ENCODE measurements at regions not wholly inside any gene's neighbourhood (a gene's known extent, or its start where the extent isn't known, plus 50 kb on each side); places are given as distances from the start of the nearest gene placed in this dataset.

DNA sequence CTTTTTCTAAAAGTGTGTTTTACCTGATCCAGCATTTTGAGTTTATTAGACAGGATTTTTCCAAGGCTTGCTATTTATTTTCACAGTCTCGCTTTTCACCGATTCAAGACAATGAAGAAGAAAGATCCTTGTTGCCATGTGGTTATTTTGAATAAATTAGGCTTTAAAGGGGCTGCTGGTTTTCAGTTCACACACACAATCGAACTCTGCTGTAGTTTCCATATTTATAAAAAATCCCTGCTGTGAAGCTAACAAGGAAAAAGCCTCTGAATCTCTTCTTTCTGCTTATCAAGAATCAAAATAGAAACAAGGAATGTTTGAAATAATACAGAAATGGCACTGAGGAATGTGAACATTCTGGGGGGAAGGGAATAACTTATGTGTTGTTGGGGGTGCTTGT, 102.5 kb upstream of the KAZN start:
- no peaks in the 10 kb centered on the region for H3K9me3 ChIP-seq (ENCODE audit: low read depth)
- no peak overlapping the region for H2AFZ ChIP-seq
- H3K4me3 ChIP-seq: no peak overlapping the region
- no peaks in the 10 kb centered on the region for H3K36me3 ChIP-seq (replicated peaks; ENCODE audit: insufficient read depth, low read depth)
- no peaks in the 10 kb centered on the region for H3K27me3 ChIP-seq
- 86% methylated on average over 3 of the region's 3 CpGs for WGBS (ENCODE audit: low lambda C conversion rate, missing lambda C conversion rate)
- no peaks in the 10 kb centered on the region for H3K9me2 ChIP-seq (replicated peaks; ENCODE audit: insufficient read depth)
- no peaks in the 10 kb centered on the region for H3K4me1 ChIP-seq (ENCODE audit: insufficient read depth)
- no peak for DNase-seq (ENCODE audit: low spot score)
- TF ChIP-seq, protein P1, sequence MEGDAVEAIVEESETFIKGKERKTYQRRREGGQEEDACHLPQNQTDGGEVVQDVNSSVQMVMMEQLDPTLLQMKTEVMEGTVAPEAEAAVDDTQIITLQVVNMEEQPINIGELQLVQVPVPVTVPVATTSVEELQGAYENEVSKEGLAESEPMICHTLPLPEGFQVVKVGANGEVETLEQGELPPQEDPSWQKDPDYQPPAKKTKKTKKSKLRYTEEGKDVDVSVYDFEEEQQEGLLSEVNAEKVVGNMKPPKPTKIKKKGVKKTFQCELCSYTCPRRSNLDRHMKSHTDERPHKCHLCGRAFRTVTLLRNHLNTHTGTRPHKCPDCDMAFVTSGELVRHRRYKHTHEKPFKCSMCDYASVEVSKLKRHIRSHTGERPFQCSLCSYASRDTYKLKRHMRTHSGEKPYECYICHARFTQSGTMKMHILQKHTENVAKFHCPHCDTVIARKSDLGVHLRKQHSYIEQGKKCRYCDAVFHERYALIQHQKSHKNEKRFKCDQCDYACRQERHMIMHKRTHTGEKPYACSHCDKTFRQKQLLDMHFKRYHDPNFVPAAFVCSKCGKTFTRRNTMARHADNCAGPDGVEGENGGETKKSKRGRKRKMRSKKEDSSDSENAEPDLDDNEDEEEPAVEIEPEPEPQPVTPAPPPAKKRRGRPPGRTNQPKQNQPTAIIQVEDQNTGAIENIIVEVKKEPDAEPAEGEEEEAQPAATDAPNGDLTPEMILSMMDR (IDR thresholded peaks at IDR 0.05; ENCODE audit: poor library complexity): no peak
- TF ChIP-seq EZH2phosphoT487 (IDR thresholded peaks at IDR 0.05; ENCODE audit: low read depth, severe bottlenecking, unreplicated experiment): no peak
- no peak overlapping the region for H3K4me2 ChIP-seq
- H3K79me2 ChIP-seq: no peaks in the 10 kb centered on the region
- H4K20me1 ChIP-seq (ENCODE audit: insufficient read depth, poor library complexity, severe bottlenecking): no peaks in the 10 kb centered on the region
- H3K27ac ChIP-seq: no peak overlapping the region

DNA sequence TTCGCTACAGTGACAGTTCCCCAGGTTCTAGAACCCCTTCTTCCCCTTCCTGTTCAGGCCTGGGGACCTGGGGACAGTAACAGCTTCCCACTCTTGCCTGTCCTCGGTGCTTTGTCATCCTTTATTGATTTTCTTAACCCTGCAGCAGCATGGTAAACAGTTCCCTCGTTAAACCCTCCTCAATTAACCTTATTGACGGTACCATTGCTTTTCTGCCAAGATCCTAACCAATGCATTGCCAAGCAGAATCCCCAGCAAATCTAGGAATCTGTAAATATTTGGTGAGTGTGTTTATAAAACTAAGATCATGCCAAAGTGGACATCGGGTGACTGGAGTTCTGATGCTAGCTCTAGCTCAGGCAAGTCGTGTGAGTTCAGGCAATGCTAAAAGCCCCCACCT, 99.6 kb upstream of the KAZN start:
- H3K4me1 ChIP-seq (ENCODE audit: insufficient read depth): no peaks in the 10 kb centered on the region
- H3K4me3 ChIP-seq: no peak overlapping the region
- no peak overlapping the region for H3K4me2 ChIP-seq
- no peak overlapping the region for H2AFZ ChIP-seq
- H3K36me3 ChIP-seq (replicated peaks; ENCODE audit: insufficient read depth, low read depth): no peaks in the 10 kb centered on the region
- no peak overlapping the region for H3K27ac ChIP-seq
- H3K79me2 ChIP-seq: no peaks in the 10 kb centered on the region
- H3K9me3 ChIP-seq (ENCODE audit: low read depth): no peaks in the 10 kb centered on the region
- no peaks in the 10 kb centered on the region for H3K27me3 ChIP-seq
- no peak for DNase-seq (ENCODE audit: low spot score)
- no peaks in the 10 kb centered on the region for H3K9me2 ChIP-seq (replicated peaks; ENCODE audit: insufficient read depth)
- WGBS (ENCODE audit: low lambda C conversion rate, missing lambda C conversion rate): 51% methylated on average over 6 of the region's 6 CpGs
- TF ChIP-seq EZH2phosphoT487 (IDR thresholded peaks at IDR 0.05; ENCODE audit: low read depth, severe bottlenecking, unreplicated experiment): no peak
- TF ChIP-seq, protein P1 (IDR thresholded peaks at IDR 0.05; ENCODE audit: poor library complexity): no peak
- no peak for TF ChIP-seq EZH2 (IDR thresholded peaks at IDR 0.05; ENCODE audit: borderline replicate concordance)
- no peaks in the 10 kb centered on the region for H4K20me1 ChIP-seq (ENCODE audit: insufficient read depth, poor library complexity, severe bottlenecking)

DNA sequence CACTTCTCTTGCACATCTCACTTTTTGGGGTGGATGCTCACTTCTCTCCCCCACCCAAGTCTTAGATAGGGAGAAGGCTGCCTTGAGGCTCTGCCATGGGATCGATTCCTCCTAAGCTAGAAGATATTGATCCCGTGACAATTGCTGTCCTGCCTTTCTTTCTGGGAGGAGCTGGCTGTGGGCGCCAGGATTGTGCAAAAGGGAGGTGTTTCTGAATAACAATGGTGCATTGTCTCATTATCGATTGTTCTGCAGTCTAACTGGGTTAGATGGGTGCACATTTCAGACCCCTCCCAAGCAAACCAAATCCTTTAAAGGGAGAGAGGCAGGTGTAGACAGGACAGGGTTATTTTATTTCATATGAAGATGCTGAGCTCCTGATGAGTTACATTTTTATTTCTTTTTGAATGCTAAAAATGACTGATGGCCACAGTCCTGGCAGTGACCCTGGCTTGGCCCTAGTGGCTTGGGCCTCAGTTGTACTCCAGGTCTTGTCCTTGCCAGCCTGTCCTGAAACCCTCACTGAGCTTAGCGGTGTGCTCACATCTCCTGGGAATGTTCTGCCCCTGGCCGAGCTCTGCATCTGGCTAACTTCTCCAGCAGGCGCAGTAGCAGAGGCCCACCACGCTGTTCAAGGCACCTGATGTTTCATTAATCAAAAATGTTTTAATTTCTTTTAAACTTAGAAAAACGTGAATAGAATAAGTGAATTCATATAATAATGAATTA, 99.0 kb upstream of the KAZN start:
- no peak for TF ChIP-seq EZH2phosphoT487 (IDR thresholded peaks at IDR 0.05; ENCODE audit: low read depth, severe bottlenecking, unreplicated experiment)
- TF ChIP-seq, protein P1 (IDR thresholded peaks at IDR 0.05; ENCODE audit: poor library complexity): no peak
- no peak for TF ChIP-seq EZH2 (IDR thresholded peaks at IDR 0.05; ENCODE audit: borderline replicate concordance)
- no peaks in the 10 kb centered on the region for H3K4me1 ChIP-seq (ENCODE audit: insufficient read depth)
- no peaks in the 10 kb centered on the region for H3K36me3 ChIP-seq (replicated peaks; ENCODE audit: insufficient read depth, low read depth)
- H3K27me3 ChIP-seq: no peaks in the 10 kb centered on the region
- no peak overlapping the region for H2AFZ ChIP-seq
- H3K9me3 ChIP-seq (ENCODE audit: low read depth): no peaks in the 10 kb centered on the region
- H3K27ac ChIP-seq: no peak overlapping the region
- WGBS (ENCODE audit: low lambda C conversion rate, missing lambda C conversion rate): 88% methylated on average over 9 of the region's 9 CpGs
- no peaks in the 10 kb centered on the region for H3K9me2 ChIP-seq (replicated peaks; ENCODE audit: insufficient read depth)
- no peaks in the 10 kb centered on the region for H4K20me1 ChIP-seq (ENCODE audit: insufficient read depth, poor library complexity, severe bottlenecking)
- H3K4me2 ChIP-seq: no peak overlapping the region
- H3K79me2 ChIP-seq: no peaks in the 10 kb centered on the region
- DNase-seq (ENCODE audit: low spot score): no peak
- no peak overlapping the region for H3K4me3 ChIP-seq

All from hepatocyte (in vitro differentiated cells).